ENCODE measurements at regions not wholly inside any gene's neighbourhood (a gene's known extent, or its start where the extent isn't known, plus 50 kb on each side); places are given as distances from the start of the nearest gene placed in this dataset.

- DNase-seq = peak in 1 of 3 donors; percentile 8
- peaks cover 0 to 51% (median 47%) of the 10 kb centered on the region in 4 experiments for H3K4me1 ChIP-seq (ENCODE audit: control extremely low read depth in 1 of 4, control insufficient read depth in 4 of 4, insufficient read depth in 4 of 4, low read length in 3 of 4)
- H3K36me3 ChIP-seq (ENCODE audit: control insufficient read depth in 4 of 4, insufficient read depth in 4 of 4, low read length in 3 of 4) = no peaks in the 10 kb centered on the region
- no peak overlapping the region for H3K27ac ChIP-seq (ENCODE audit: insufficient read depth in 1 of 2, low read depth in 1 of 2, low read length in 2 of 2, poor library complexity in 1 of 2, severe bottlenecking in 2 of 2)
- H3K9me3 ChIP-seq (ENCODE audit: control extremely low read depth in 1 of 5, control insufficient read depth in 4 of 5, insufficient read depth in 2 of 5, low read depth in 1 of 5, low read length in 4 of 5) = peaks cover 0 to 7% (median 3%) of the 10 kb centered on the region in 5 experiments
- POLR2A ChIA-PET = no interaction called here
- no peaks in the 10 kb centered on the region for H3K27me3 ChIP-seq (replicated peaks in 2 of 5; ENCODE audit: control insufficient read depth in 4 of 5, insufficient read depth in 5 of 5, low read length in 4 of 5)
- WGBS (ENCODE audit: insufficient coverage) = 81% methylated on average over 4 of the region's 6 CpGs
- CTCF ChIA-PET = no interaction called here
- H3K4me3 ChIP-seq (ENCODE audit: control insufficient read depth in 1 of 7, extremely low read depth in 1 of 7, insufficient read depth in 4 of 7, low read depth in 2 of 7, low read length in 6 of 7) = no peak overlapping the region
Observed at GRCh38 chr14:104395276-104395675, 184.3 kb upstream of the C14orf180 start.

- no peak overlapping the region for H3K27ac ChIP-seq (ENCODE audit: insufficient read depth in 1 of 2, low read depth in 1 of 2, low read length in 2 of 2, poor library complexity in 1 of 2, severe bottlenecking in 2 of 2)
- no peaks in the 10 kb centered on the region for H3K36me3 ChIP-seq (ENCODE audit: control insufficient read depth in 4 of 4, insufficient read depth in 4 of 4, low read length in 3 of 4)
- 97% methylated on average over 30 of the region's 30 CpGs for WGBS (ENCODE audit: insufficient coverage)
- H3K27me3 ChIP-seq (replicated peaks in 2 of 5; ENCODE audit: control insufficient read depth in 4 of 5, insufficient read depth in 5 of 5, low read length in 4 of 5) = no peaks in the 10 kb centered on the region
- H3K4me3 ChIP-seq (ENCODE audit: control insufficient read depth in 1 of 7, extremely low read depth in 1 of 7, insufficient read depth in 4 of 7, low read depth in 2 of 7, low read length in 6 of 7) = no peak overlapping the region
- ChIA-PET CTCF (no interaction called here), POLR2A (no interaction called here)
- peaks cover 0 to 7% (median 3%) of the 10 kb centered on the region in 5 experiments for H3K9me3 ChIP-seq (ENCODE audit: control extremely low read depth in 1 of 5, control insufficient read depth in 4 of 5, insufficient read depth in 2 of 5, low read depth in 1 of 5, low read length in 4 of 5)
- H3K4me1 ChIP-seq (ENCODE audit: control extremely low read depth in 1 of 4, control insufficient read depth in 4 of 4, insufficient read depth in 4 of 4, low read length in 3 of 4) = peaks cover 0 to 48% (median 46%) of the 10 kb centered on the region in 4 experiments
- DNase-seq = no peak
Observed at GRCh38 chr14:104395941-104396681, 183.5 kb upstream of the C14orf180 start.

- DNase-seq = no peak
- peaks cover 0 to 7% (median 3%) of the 10 kb centered on the region in 5 experiments for H3K9me3 ChIP-seq (ENCODE audit: control extremely low read depth in 1 of 5, control insufficient read depth in 4 of 5, insufficient read depth in 2 of 5, low read depth in 1 of 5, low read length in 4 of 5)
- H3K27ac ChIP-seq (ENCODE audit: insufficient read depth in 1 of 2, low read depth in 1 of 2, low read length in 2 of 2, poor library complexity in 1 of 2, severe bottlenecking in 2 of 2) = no peak overlapping the region
- WGBS (ENCODE audit: insufficient coverage) = 100% methylated on average over 5 of the region's 17 CpGs
- ChIA-PET CTCF (interaction anchor here (1.2 kb wide), 1 partner anchor 260 kb away, joined by 3 read pairs; no protein-coding TSS in a partner anchor), POLR2A (no interaction called here)
- H3K4me3 ChIP-seq (ENCODE audit: control insufficient read depth in 1 of 7, extremely low read depth in 1 of 7, insufficient read depth in 4 of 7, low read depth in 2 of 7, low read length in 6 of 7) = no peak overlapping the region
- no peaks in the 10 kb centered on the region for H3K27me3 ChIP-seq (replicated peaks in 2 of 5; ENCODE audit: control insufficient read depth in 4 of 5, insufficient read depth in 5 of 5, low read length in 4 of 5)
- no peaks in the 10 kb centered on the region for H3K36me3 ChIP-seq (ENCODE audit: control insufficient read depth in 4 of 4, insufficient read depth in 4 of 4, low read length in 3 of 4)
- H3K4me1 ChIP-seq (ENCODE audit: control extremely low read depth in 1 of 4, control insufficient read depth in 4 of 4, insufficient read depth in 4 of 4, low read length in 3 of 4) = peaks cover 0 to 40% (median 40%) of the 10 kb centered on the region in 4 experiments
Observed at GRCh38 chr14:104396682-104397470, 182.7 kb upstream of the C14orf180 start.

- WGBS (ENCODE audit: insufficient coverage) = no CpG with 5 or more reads among the region's 2 CpGs
- POLR2A ChIA-PET = interaction anchor here (0.6 kb wide), 2 partner anchors 42 to 311 kb away, joined by 3 read pairs; no protein-coding TSS in a partner anchor
- no peak overlapping the region for H3K4me3 ChIP-seq (ENCODE audit: control insufficient read depth in 1 of 7, extremely low read depth in 1 of 7, insufficient read depth in 4 of 7, low read depth in 2 of 7, low read length in 6 of 7)
- no peak overlapping the region for H3K27ac ChIP-seq (ENCODE audit: insufficient read depth in 1 of 2, low read depth in 1 of 2, low read length in 2 of 2, poor library complexity in 1 of 2, severe bottlenecking in 2 of 2)
- H3K27me3 ChIP-seq (replicated peaks in 2 of 5; ENCODE audit: control insufficient read depth in 4 of 5, insufficient read depth in 5 of 5, low read length in 4 of 5) = no peaks in the 10 kb centered on the region
- DNase-seq = peak in 2 of 3 donors; percentile 30 to 44
- no peaks in the 10 kb centered on the region for H3K36me3 ChIP-seq (ENCODE audit: control insufficient read depth in 4 of 4, insufficient read depth in 4 of 4, low read length in 3 of 4)
- peaks cover 0 to 29% (median 29%) of the 10 kb centered on the region in 4 experiments for H3K4me1 ChIP-seq (ENCODE audit: control extremely low read depth in 1 of 4, control insufficient read depth in 4 of 4, insufficient read depth in 4 of 4, low read length in 3 of 4)
- H3K9me3 ChIP-seq (ENCODE audit: control extremely low read depth in 1 of 5, control insufficient read depth in 4 of 5, insufficient read depth in 2 of 5, low read depth in 1 of 5, low read length in 4 of 5) = peaks cover 0 to 7% (median 3%) of the 10 kb centered on the region in 5 experiments
- CTCF ChIA-PET = interaction anchor here (1.2 to 1.6 kb wide), 2 partner anchors 14 to 261 kb away, joined by 3 to 4 read pairs; no protein-coding TSS in a partner anchor
Observed at GRCh38 chr14:104397956-104398355, 181.6 kb upstream of the C14orf180 start.

- Histone ChIP-seq H3K9me3 (ENCODE audit: control extremely low read depth in 1 of 5, control insufficient read depth in 4 of 5, insufficient read depth in 2 of 5, low read depth in 1 of 5, low read length in 4 of 5) (peaks cover 0 to 7% (median 3%) of the 10 kb centered on the region in 5 experiments), H3K4me3 (ENCODE audit: control insufficient read depth in 1 of 7, extremely low read depth in 1 of 7, insufficient read depth in 4 of 7, low read depth in 2 of 7, low read length in 6 of 7) (no peak overlapping the region), H3K36me3 (ENCODE audit: control insufficient read depth in 4 of 4, insufficient read depth in 4 of 4, low read length in 3 of 4) (no peaks in the 10 kb centered on the region), H3K27me3 (replicated peaks in 2 of 5; ENCODE audit: control insufficient read depth in 4 of 5, insufficient read depth in 5 of 5, low read length in 4 of 5) (no peaks in the 10 kb centered on the region), H3K4me1 (ENCODE audit: control extremely low read depth in 1 of 4, control insufficient read depth in 4 of 4, insufficient read depth in 4 of 4, low read length in 3 of 4) (peaks cover 0 to 27% (median 22%) of the 10 kb centered on the region in 4 experiments), H3K27ac (ENCODE audit: insufficient read depth in 1 of 2, low read depth in 1 of 2, low read length in 2 of 2, poor library complexity in 1 of 2, severe bottlenecking in 2 of 2) (no peak overlapping the region)
- DNase-seq = no peak
- WGBS (ENCODE audit: insufficient coverage) = 85% methylated on average over 3 of the region's 7 CpGs
- POLR2A ChIA-PET = interaction anchor here (0.6 kb wide), 1 partner anchor 312 kb away, joined by 3 read pairs; no protein-coding TSS in a partner anchor
- CTCF ChIA-PET = interaction anchor here (1.6 kb wide), 1 partner anchor 14 kb away, joined by 4 read pairs; no protein-coding TSS in a partner anchor
Observed at GRCh38 chr14:104398656-104399055, 180.9 kb upstream of the C14orf180 start.

GRCh38 chr14:104399432-104400155 lies 180.0 kb upstream of the C14orf180 start:
- Histone ChIP-seq H3K4me1 (ENCODE audit: control extremely low read depth in 1 of 4, control insufficient read depth in 4 of 4, insufficient read depth in 4 of 4, low read length in 3 of 4) (peaks cover 0 to 18% (median 13%) of the 10 kb centered on the region in 4 experiments), H3K27ac (ENCODE audit: insufficient read depth in 1 of 2, low read depth in 1 of 2, low read length in 2 of 2, poor library complexity in 1 of 2, severe bottlenecking in 2 of 2) (no peak overlapping the region), H3K36me3 (ENCODE audit: control insufficient read depth in 4 of 4, insufficient read depth in 4 of 4, low read length in 3 of 4) (no peaks in the 10 kb centered on the region), H3K4me3 (ENCODE audit: control insufficient read depth in 1 of 7, extremely low read depth in 1 of 7, insufficient read depth in 4 of 7, low read depth in 2 of 7, low read length in 6 of 7) (no peak overlapping the region), H3K9me3 (ENCODE audit: control extremely low read depth in 1 of 5, control insufficient read depth in 4 of 5, insufficient read depth in 2 of 5, low read depth in 1 of 5, low read length in 4 of 5) (peaks cover 0 to 7% (median 3%) of the 10 kb centered on the region in 5 experiments), H3K27me3 (replicated peaks in 2 of 5; ENCODE audit: control insufficient read depth in 4 of 5, insufficient read depth in 5 of 5, low read length in 4 of 5) (no peaks in the 10 kb centered on the region)
- CTCF ChIA-PET = interaction anchor here (1.6 kb wide), 1 partner anchor 15 kb away, joined by 4 read pairs; no protein-coding TSS in a partner anchor
- peak in 2 of 3 donors; percentile 43 to 50 for DNase-seq
- POLR2A ChIA-PET = no interaction called here
- 78% methylated on average over 7 of the region's 10 CpGs for WGBS (ENCODE audit: insufficient coverage)
